KMS-11 (cell line): ENCODE measurements at regions not wholly inside any gene's neighbourhood (a gene's known extent, or its start where the extent isn't known, plus 50 kb on each side); places are given as distances from the start of the nearest gene placed in this dataset.

ENCODE experiments used
- H2AFZ ChIP-seq: fragments of 200-600 bp; sonication (generic); 2 replicates; pipeline ENCODE4 v1.6.1; 2016; ENCODE audit warnings: antibody characterized with exemption, mixed run types, low read depth
- H3K27ac ChIP-seq: fragments of 200-600 bp; sonication (generic); 2 replicates; pipeline ENCODE4 v1.6.1; 2016; ENCODE audit warnings: mild to moderate bottlenecking, mixed run types
- H3K27me3 ChIP-seq: fragments of 200-600 bp; sonication (generic); 2 replicates; pipeline ENCODE4 v1.6.1; 2017; ENCODE audit warnings: mild to moderate bottlenecking, low read depth, mixed run types, moderate library complexity; ENCODE audit not compliant: insufficient read depth
- H3K36me3 ChIP-seq: fragments of 200-600 bp; sonication (generic); 2 replicates; pipeline ENCODE4 v1.6.1; 2017; ENCODE audit warnings: mild to moderate bottlenecking, mixed run types; ENCODE audit not compliant: insufficient read depth
- H3K4me1 ChIP-seq: fragments of 200-600 bp; sonication (generic); 2 replicates; pipeline ENCODE4 v1.6.1; 2016; ENCODE audit warnings: mild to moderate bottlenecking, low read depth, mixed run types; ENCODE audit not compliant: poor library complexity, severe bottlenecking
- H3K4me2 ChIP-seq: fragments of 200-600 bp; sonication (generic); 2 replicates; pipeline ENCODE4 v1.7.0; 2016; ENCODE audit warnings: mild to moderate bottlenecking, mixed run types
- H3K4me3 ChIP-seq: fragments of 200-600 bp; sonication (generic); IDR thresholded peaks from 2 replicates; pipeline ENCODE4 v1.6.1; 2017; ENCODE audit warnings: low read depth, low read length, mixed read lengths; ENCODE audit not compliant: insufficient read depth
- H3K79me2 ChIP-seq: fragments of 200-600 bp; sonication (generic); 2 replicates; pipeline ENCODE4 v1.6.1; 2016; ENCODE audit warnings: low read depth, mixed run types; ENCODE audit not compliant: insufficient read depth
- H3K9ac ChIP-seq: fragments of 200-600 bp; sonication (generic); 2 replicates; pipeline ENCODE4 v1.6.1; 2016; ENCODE audit warnings: mild to moderate bottlenecking, mixed run types
- H4K20me1 ChIP-seq: fragments of 200-600 bp; sonication (generic); 2 replicates; pipeline ENCODE4 v1.6.1; 2016; ENCODE audit warnings: mild to moderate bottlenecking, mixed run types; ENCODE audit not compliant: insufficient read depth
- TF ChIP-seq, protein P1 (sequence below): fragments of 200-600 bp; sonication (generic); conservative IDR thresholded peaks from 2 replicates; pipeline ENCODE4 v1.6.1; 2017; ENCODE audit warnings: low read depth, mild to moderate bottlenecking, antibody characterized with exemption, low read length, moderate library complexity, mixed read lengths

- TF ChIP-seq, protein P1, sequence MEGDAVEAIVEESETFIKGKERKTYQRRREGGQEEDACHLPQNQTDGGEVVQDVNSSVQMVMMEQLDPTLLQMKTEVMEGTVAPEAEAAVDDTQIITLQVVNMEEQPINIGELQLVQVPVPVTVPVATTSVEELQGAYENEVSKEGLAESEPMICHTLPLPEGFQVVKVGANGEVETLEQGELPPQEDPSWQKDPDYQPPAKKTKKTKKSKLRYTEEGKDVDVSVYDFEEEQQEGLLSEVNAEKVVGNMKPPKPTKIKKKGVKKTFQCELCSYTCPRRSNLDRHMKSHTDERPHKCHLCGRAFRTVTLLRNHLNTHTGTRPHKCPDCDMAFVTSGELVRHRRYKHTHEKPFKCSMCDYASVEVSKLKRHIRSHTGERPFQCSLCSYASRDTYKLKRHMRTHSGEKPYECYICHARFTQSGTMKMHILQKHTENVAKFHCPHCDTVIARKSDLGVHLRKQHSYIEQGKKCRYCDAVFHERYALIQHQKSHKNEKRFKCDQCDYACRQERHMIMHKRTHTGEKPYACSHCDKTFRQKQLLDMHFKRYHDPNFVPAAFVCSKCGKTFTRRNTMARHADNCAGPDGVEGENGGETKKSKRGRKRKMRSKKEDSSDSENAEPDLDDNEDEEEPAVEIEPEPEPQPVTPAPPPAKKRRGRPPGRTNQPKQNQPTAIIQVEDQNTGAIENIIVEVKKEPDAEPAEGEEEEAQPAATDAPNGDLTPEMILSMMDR, result no peak
- no peaks in the 10 kb centered on the region for H3K4me1 ChIP-seq
- H3K27me3 ChIP-seq, result no peaks in the 10 kb centered on the region
- no peak overlapping the region for H3K27ac ChIP-seq
- no peak overlapping the region for H3K4me3 ChIP-seq
- no peak overlapping the region for H3K9ac ChIP-seq
- H3K36me3 ChIP-seq, result no peaks in the 10 kb centered on the region
- H3K4me2 ChIP-seq, result no peak overlapping the region
- no peaks in the 10 kb centered on the region for H3K79me2 ChIP-seq
- no peaks in the 10 kb centered on the region for H4K20me1 ChIP-seq
- no peak overlapping the region for H2AFZ ChIP-seq
Measured at GRCh38 chr9:20144197-20144596, 355.4 kb upstream of the SLC24A2 start.

DNA sequence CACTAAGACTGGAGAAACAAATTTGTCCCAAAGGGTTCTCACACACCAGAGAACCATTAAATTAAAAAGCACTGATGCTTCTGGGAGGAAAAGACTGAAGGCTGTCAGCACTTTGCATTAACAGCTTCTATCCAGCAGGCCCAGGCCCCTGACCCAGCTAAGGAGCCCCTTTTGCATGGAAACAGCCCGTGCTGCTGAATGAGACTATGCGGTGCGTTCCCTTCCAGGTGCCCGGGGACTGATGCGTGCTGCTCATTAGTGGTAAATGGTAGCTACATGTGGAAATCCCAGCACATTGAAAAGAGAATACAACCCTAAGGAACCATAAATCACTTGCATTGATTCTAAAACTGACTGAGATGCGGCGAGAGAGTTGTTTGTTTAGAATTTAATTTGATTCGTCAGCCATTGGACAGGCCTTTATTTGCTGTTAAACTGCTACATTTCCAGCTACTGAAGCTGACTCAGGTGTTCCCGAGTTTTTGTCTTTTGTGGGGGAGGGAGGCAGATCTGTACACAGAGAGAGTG is 351.0 kb upstream of the SLC24A2 start:
- Histone ChIP-seq H3K9ac (no peak overlapping the region), H4K20me1 (no peaks in the 10 kb centered on the region), H3K4me3 (no peak overlapping the region), H3K4me1 (no peaks in the 10 kb centered on the region), H3K27me3 (no peaks in the 10 kb centered on the region), H3K79me2 (no peaks in the 10 kb centered on the region), H3K36me3 (no peaks in the 10 kb centered on the region), H3K4me2 (no peak overlapping the region), H3K27ac (no peak overlapping the region), H2AFZ (no peak overlapping the region)
- TF ChIP-seq, protein P1, result no peak

GRCh38 chr9:20138841-20139240 is 350.0 kb upstream of the SLC24A2 start:
- Histone ChIP-seq H3K27ac (no peak overlapping the region), H3K4me1 (no peaks in the 10 kb centered on the region), H3K9ac (no peak overlapping the region), H2AFZ (no peak overlapping the region), H3K36me3 (no peaks in the 10 kb centered on the region), H3K27me3 (no peaks in the 10 kb centered on the region), H3K4me2 (no peak overlapping the region), H3K4me3 (no peak overlapping the region), H3K79me2 (no peaks in the 10 kb centered on the region), H4K20me1 (no peaks in the 10 kb centered on the region)
- TF ChIP-seq, protein P1, result no peak

DNA sequence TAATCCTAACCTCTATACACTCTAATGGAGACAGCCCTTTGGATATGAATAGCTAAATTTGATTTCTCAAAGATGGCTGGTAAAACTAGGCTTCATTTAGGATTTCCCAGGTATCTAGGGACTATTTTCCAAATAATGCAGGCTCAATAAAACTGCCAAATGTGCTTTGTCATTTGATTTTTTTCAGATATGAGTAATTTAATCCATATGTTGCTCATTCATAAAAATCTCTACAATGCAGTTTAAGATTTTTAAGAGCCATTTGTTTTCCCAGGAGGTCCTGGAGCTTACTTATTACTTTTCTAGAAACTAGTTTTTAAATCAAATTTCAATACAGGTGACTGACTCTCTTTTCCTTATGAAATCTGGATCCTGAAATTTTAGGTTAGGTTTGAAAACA is 349.3 kb upstream of the SLC24A2 start:
- no peaks in the 10 kb centered on the region for H3K27me3 ChIP-seq
- TF ChIP-seq, protein P1, result no peak
- no peaks in the 10 kb centered on the region for H3K36me3 ChIP-seq
- H3K27ac ChIP-seq, result no peak overlapping the region
- no peaks in the 10 kb centered on the region for H3K4me1 ChIP-seq
- H2AFZ ChIP-seq, result no peak overlapping the region
- H3K9ac ChIP-seq, result no peak overlapping the region
- H3K4me2 ChIP-seq, result no peak overlapping the region
- no peaks in the 10 kb centered on the region for H4K20me1 ChIP-seq
- no peaks in the 10 kb centered on the region for H3K79me2 ChIP-seq
- H3K4me3 ChIP-seq, result no peak overlapping the region
